ENCODE measurements at regions not wholly inside any gene's neighbourhood (a gene's known extent, or its start where the extent isn't known, plus 50 kb on each side); places are given as distances from the start of the nearest gene placed in this dataset.

DNA sequence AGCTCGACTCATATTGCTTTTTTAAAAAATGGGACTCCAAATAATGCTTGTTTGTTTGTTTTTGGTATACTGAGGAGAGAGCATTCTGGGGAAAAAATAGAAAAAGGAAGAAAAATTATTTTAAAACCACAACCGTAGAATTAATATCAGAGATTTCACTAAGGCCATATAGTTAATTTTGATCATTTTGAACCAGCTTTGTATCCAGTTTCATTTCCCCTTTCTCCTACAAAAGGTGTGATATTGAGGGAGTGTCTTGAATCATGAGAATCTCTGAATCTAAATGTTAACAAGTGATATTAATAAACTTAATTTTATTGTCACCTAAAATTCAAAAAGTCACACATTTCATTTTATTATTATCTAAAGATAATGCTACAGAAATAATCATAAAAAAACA lies 198.5 kb upstream of the GALNT5 start:
- no peak overlapping the region for H3K4me3 Mint-ChIP-seq (ENCODE audit: unreplicated experiment)
- ChIA-PET POLR2A (no interaction called here), CTCF (no interaction called here)
- no peaks in the 10 kb centered on the region for H3K9me3 Mint-ChIP-seq (ENCODE audit: unreplicated experiment)
- no peak overlapping the region for H3K27ac Mint-ChIP-seq (ENCODE audit: unreplicated experiment)
- H3K27me3 ChIP-seq (replicated peaks; ENCODE audit: control insufficient read depth, insufficient read depth, low read length): no peaks in the 10 kb centered on the region
- H3K9me3 ChIP-seq: no peaks in the 10 kb centered on the region
- DNase-seq: no peak
- H3K4me3 ChIP-seq (ENCODE audit: low read depth, low read length): no peak overlapping the region
- BruUV-seq (replicated peaks): no TSS peak
- no peaks in the 10 kb centered on the region for H3K36me3 ChIP-seq (ENCODE audit: control insufficient read depth, insufficient read depth, low read length)
- H3K4me1 Mint-ChIP-seq (ENCODE audit: low read depth, unreplicated experiment): no peaks in the 10 kb centered on the region
- no peak for TF ChIP-seq CTCF (IDR thresholded peaks at IDR 0.05; ENCODE audit: insufficient read depth in 1 of 2, low read depth in 1 of 2, low read length in 1 of 2, severe bottlenecking in 1 of 2, unreplicated experiment in 1 of 2)
- no peaks in the 10 kb centered on the region for H3K4me1 ChIP-seq
- intact Hi-C loops (cut with micrococcal nuclease; ENCODE audit: unreplicated experiment): loop anchor here (5.0 to 10.0 kb wide), 4 partner anchors 133 to 724 kb away; partner anchors contain the start of gene NR4A2
- H3K36me3 Mint-ChIP-seq (ENCODE audit: insufficient read depth, unreplicated experiment): no peaks in the 10 kb centered on the region
- no peaks in the 10 kb centered on the region for H3K27me3 Mint-ChIP-seq (ENCODE audit: insufficient read depth, unreplicated experiment)

DNA sequence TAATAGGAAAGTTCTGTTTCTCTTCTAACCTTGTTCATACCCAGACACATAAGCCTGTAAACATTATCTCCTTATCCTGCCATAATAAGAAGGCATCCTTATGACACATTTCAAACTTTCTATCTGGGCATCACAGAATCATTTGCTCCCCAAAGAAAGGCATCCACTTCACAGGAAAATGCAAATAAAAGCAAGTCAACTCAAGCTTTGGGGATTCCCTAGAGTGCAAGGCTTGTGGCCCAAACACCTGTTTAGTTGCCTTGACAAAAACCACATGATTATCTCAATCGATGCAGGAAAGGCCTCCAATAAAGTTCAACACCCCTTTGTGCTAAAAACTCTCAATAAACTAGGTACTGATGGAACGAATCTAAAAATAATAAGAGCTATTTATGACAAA lies 195.7 kb upstream of the GALNT5 start:
- Histone ChIP-seq H3K4me3 (ENCODE audit: low read depth, low read length) (no peak overlapping the region), H3K9me3 (no peaks in the 10 kb centered on the region), H3K27me3 (replicated peaks; ENCODE audit: control insufficient read depth, insufficient read depth, low read length) (no peaks in the 10 kb centered on the region), H3K4me1 (no peaks in the 10 kb centered on the region), H3K36me3 (ENCODE audit: control insufficient read depth, insufficient read depth, low read length) (no peaks in the 10 kb centered on the region)
- Mint-ChIP-seq H3K36me3 (ENCODE audit: insufficient read depth, unreplicated experiment) (no peaks in the 10 kb centered on the region), H3K4me3 (ENCODE audit: unreplicated experiment) (no peak overlapping the region), H3K27me3 (ENCODE audit: insufficient read depth, unreplicated experiment) (no peaks in the 10 kb centered on the region), H3K27ac (ENCODE audit: unreplicated experiment) (no peak overlapping the region), H3K9me3 (ENCODE audit: unreplicated experiment) (no peaks in the 10 kb centered on the region), H3K4me1 (ENCODE audit: low read depth, unreplicated experiment) (no peaks in the 10 kb centered on the region)
- no peak for DNase-seq
- POLR2A ChIA-PET: no interaction called here
- TF ChIP-seq CTCF (IDR thresholded peaks at IDR 0.05; ENCODE audit: insufficient read depth in 1 of 2, low read depth in 1 of 2, low read length in 1 of 2, severe bottlenecking in 1 of 2, unreplicated experiment in 1 of 2): no peak
- intact Hi-C loops (cut with micrococcal nuclease; ENCODE audit: unreplicated experiment): no loop called here
- BruUV-seq (replicated peaks): no TSS peak
- CTCF ChIA-PET: no interaction called here

GRCh38 chr2:157067562-157067961 lies 189.9 kb upstream of the GALNT5 start:
- no peak for TF ChIP-seq CTCF (IDR thresholded peaks at IDR 0.05; ENCODE audit: insufficient read depth in 1 of 2, low read depth in 1 of 2, low read length in 1 of 2, severe bottlenecking in 1 of 2, unreplicated experiment in 1 of 2)
- no peaks in the 10 kb centered on the region for H3K4me1 Mint-ChIP-seq (ENCODE audit: low read depth, unreplicated experiment)
- Histone ChIP-seq H3K9me3 (0 out of 2 replicates have a peak, but pooled peaks cover 4% of the 10 kb centered on the region), H3K4me1 (no peaks in the 10 kb centered on the region), H3K4me3 (ENCODE audit: low read depth, low read length) (no peak overlapping the region), H3K36me3 (ENCODE audit: control insufficient read depth, insufficient read depth, low read length) (no peaks in the 10 kb centered on the region), H3K27me3 (replicated peaks; ENCODE audit: control insufficient read depth, insufficient read depth, low read length) (no peaks in the 10 kb centered on the region)
- ChIA-PET POLR2A (no interaction called here), CTCF (no interaction called here)
- DNase-seq: no peak
- no peaks in the 10 kb centered on the region for H3K36me3 Mint-ChIP-seq (ENCODE audit: insufficient read depth, unreplicated experiment)
- H3K4me3 Mint-ChIP-seq (ENCODE audit: unreplicated experiment): no peak overlapping the region
- no peaks in the 10 kb centered on the region for H3K9me3 Mint-ChIP-seq (ENCODE audit: unreplicated experiment)
- H3K27ac Mint-ChIP-seq (ENCODE audit: unreplicated experiment): no peak overlapping the region
- no TSS peak for BruUV-seq (replicated peaks)
- H3K27me3 Mint-ChIP-seq (ENCODE audit: insufficient read depth, unreplicated experiment): peaks cover 8% of the 10 kb centered on the region
- intact Hi-C loops (cut with micrococcal nuclease; ENCODE audit: unreplicated experiment): no loop called here

Measured in Caco-2 (cell line).